ENCODE measurements at regions not wholly inside any gene's neighbourhood (a gene's known extent, or its start where the extent isn't known, plus 50 kb on each side); places are given as distances from the start of the nearest gene placed in this dataset.

- intact Hi-C loops (cut with micrococcal nuclease), result no loop called here
- DNase-seq (ENCODE audit: low read depth, low spot score), result no peak
- Histone ChIP-seq H4K20me1 (replicated peaks; ENCODE audit: control insufficient read depth, extremely low read depth, insufficient read depth, low read length) (no peaks in the 10 kb centered on the region), H3K27ac (ENCODE audit: insufficient read depth, low read depth, low read length) (no peak overlapping the region), H3K4me1 (ENCODE audit: control insufficient read depth, extremely low read depth, insufficient read depth, low read length) (no peaks in the 10 kb centered on the region), H3K79me2 (ENCODE audit: control insufficient read depth, insufficient read depth, low read length) (no peaks in the 10 kb centered on the region), H3K4me3 (replicated peaks in 1 of 3; ENCODE audit: insufficient read depth in 1 of 3, low read depth in 1 of 3, low read length in 3 of 3) (no peak overlapping the region), H3K9ac (replicated peaks; ENCODE audit: extremely low read depth, insufficient read depth, low read length) (no peak overlapping the region), H3K4me2 (ENCODE audit: insufficient read depth, low read length) (no peak overlapping the region), H3K9me1 (replicated peaks; ENCODE audit: control insufficient read depth, extremely low read depth, insufficient read depth, low read length) (no peaks in the 10 kb centered on the region), H3K36me3 (ENCODE audit: control insufficient read depth in 2 of 2, extremely low read depth in 1 of 2, insufficient read depth in 2 of 2, low read length in 2 of 2) (no peaks in the 10 kb centered on the region), H3K27me3 (ENCODE audit: control insufficient read depth in 2 of 2, insufficient read depth in 2 of 2, low read length in 2 of 2) (no peaks in the 10 kb centered on the region), H2AFZ (ENCODE audit: low read depth, low read length) (no peak overlapping the region), H3K9me3 (replicated peaks; ENCODE audit: control insufficient read depth, insufficient read depth, low read length) (peaks cover 2% of the 10 kb centered on the region)
- ChIA-PET POLR2A (no interaction called here), CTCF (no interaction called here)
- TF ChIP-seq GATA2 (IDR thresholded peaks at IDR 0.05; ENCODE audit: insufficient read depth, insufficient read length, low read depth, low read length) (no peak), JUN (IDR thresholded peaks at IDR 0.05; ENCODE audit: borderline replicate concordance, insufficient read depth, insufficient read length, low read depth) (no peak), FOS (IDR thresholded peaks at IDR 0.05; ENCODE audit: borderline replicate concordance, insufficient read depth, low read length) (no peak), MAX (IDR thresholded peaks at IDR 0.05; ENCODE audit: insufficient read depth, insufficient read length) (no peak), CTCF (IDR thresholded peaks at IDR 0.05; ENCODE audit: extremely low read depth in 1 of 2, insufficient read depth in 1 of 2, low read depth in 1 of 2, low read length in 2 of 2) (no peak), MYC (IDR thresholded peaks at IDR 0.05; ENCODE audit: low read depth, low read length) (no peak), POLR2A (IDR thresholded peaks at IDR 0.05; ENCODE audit: low read depth, low read length) (no peak), EZH2 (IDR thresholded peaks at IDR 0.05; ENCODE audit: borderline replicate concordance, low read depth, low read length, severe bottlenecking) (no peak), POLR2AphosphoS5 (IDR thresholded peaks at IDR 0.05; ENCODE audit: insufficient read depth, low read depth, low read length) (no peak)
- no peak for FAIRE-seq
- dilution Hi-C loops (cut with MboI; ENCODE audit: extremely low pct_ligation_motif_present, low sequenced_read_pairs), result no loop called here
- no TSS peak for BruUV-seq (replicated peaks)
Observed at GRCh38 chr1:14265495-14265894, 333.0 kb upstream of the KAZN start.
